H1 (cell line): ENCODE measurements at regions not wholly inside any gene's neighbourhood (a gene's known extent, or its start where the extent isn't known, plus 50 kb on each side); places are given as distances from the start of the nearest gene placed in this dataset.

Experiments
- CTCF ChIA-PET: fragments of 300-600 bp; sonication (Branson Sonifier 250); formaldehyde crosslinking; loops from one replicate; lab custom pipeline; 2021; ENCODE audit not compliant: partially characterized antibody; lab: Charles Lee
- POLR2A ChIA-PET: fragments of 300-600 bp; sonication (Branson Sonifier 250); formaldehyde crosslinking; loops from one replicate; lab custom pipeline; 2021; ENCODE audit warnings: inconsistent platforms; ENCODE audit not compliant: partially characterized antibody; lab: Charles Lee
- DNase-seq, 2 experiments: peaks; one replicate each; pipeline versions ENCODE4 v3.0.0 to v3.0.0-alpha.2; 2010 to 2022; ENCODE audit warnings: low spot score in 2 of 2, low read depth in 1 of 2, mixed read lengths in 1 of 2
- FAIRE-seq: peaks from 2 replicates; lab custom pipeline; 2011; peaks lifted over from hg19 to GRCh38; lab: Jason Lieb, UNC
- H2AFZ ChIP-seq: 2 replicates; pipeline ENCODE4 v1.8.1; 2012; ENCODE audit warnings: low read length, inconsistent platforms
- H2AK5ac ChIP-seq: 2 replicates; pipeline ENCODE4 v1.6.1; 2013; ENCODE audit warnings: low read depth, low read length
- H2BK120ac ChIP-seq: replicated peaks from 2 replicates; pipeline ENCODE3; 2013; ENCODE audit warnings: low read depth, low read length, inconsistent platforms
- H2BK12ac ChIP-seq: 2 replicates; pipeline ENCODE4 v1.6.1; 2013; ENCODE audit warnings: low read depth, low read length
- H2BK15ac ChIP-seq: 2 replicates; pipeline ENCODE4 v1.6.1; 2013; ENCODE audit warnings: low read length
- H2BK20ac ChIP-seq: 2 replicates; pipeline ENCODE4 v1.6.1; 2013; ENCODE audit warnings: low read length
- H2BK5ac ChIP-seq: 2 replicates; pipeline ENCODE4 v1.6.1; 2013; ENCODE audit warnings: low read depth, low read length
- H3K14ac ChIP-seq: 2 replicates; pipeline ENCODE4 v1.6.1; 2013; ENCODE audit warnings: inconsistent platforms; ENCODE audit not compliant: insufficient read length
- H3K18ac ChIP-seq: 2 replicates; pipeline ENCODE4 v1.6.1; 2013; ENCODE audit warnings: low read length; ENCODE audit errors: extremely low read depth
- H3K23ac ChIP-seq: 2 replicates; pipeline ENCODE4 v1.6.1; 2013; ENCODE audit warnings: inconsistent platforms; ENCODE audit not compliant: insufficient read length
- H3K23me2 ChIP-seq: 2 replicates; pipeline ENCODE4 v1.6.1; 2013; ENCODE audit warnings: low read depth, low read length
- H3K27ac ChIP-seq: 2 replicates; pipeline ENCODE4 v1.6.1; 2011; ENCODE audit warnings: low read depth, low read length, inconsistent platforms
- H3K27me3 ChIP-seq, 4 experiments: replicated peaks in 1 of 4; 1 replicate in 1 of 4; 2 replicates in 3 of 4; pipeline versions ENCODE4 v1.6.1 to v1.8.1; 2011 to 2013; ENCODE audit warnings: low read length in 3 of 4, mild to moderate bottlenecking in 3 of 4, inconsistent platforms in 2 of 4, mixed read lengths in 2 of 4, moderate library complexity in 1 of 4; ENCODE audit not compliant: control insufficient read depth in 3 of 4, insufficient read depth in 3 of 4; ENCODE audit errors: extremely low read depth in 1 of 4
- H3K36me3 ChIP-seq, 4 experiments: 2 replicates each; pipeline versions ENCODE4 v1.6.1 to v1.8.1; 2011 to 2013; ENCODE audit warnings: mild to moderate bottlenecking in 4 of 4, low read length in 3 of 4, moderate library complexity in 2 of 4, control low read depth in 1 of 4, inconsistent platforms in 1 of 4; ENCODE audit not compliant: insufficient read depth in 4 of 4, control insufficient read depth in 2 of 4
- H3K4ac ChIP-seq: replicated peaks from 2 replicates; pipeline ENCODE3; 2013; ENCODE audit warnings: low read length, low read depth, mixed read lengths, inconsistent platforms; ENCODE audit not compliant: insufficient read length
- H3K4me1 ChIP-seq, 4 experiments: replicated peaks in 1 of 4; 1 replicate in 1 of 4; 2 replicates in 3 of 4; pipeline versions ENCODE4 v1.6.1 to v1.8.1; 2011 to 2013; ENCODE audit warnings: low read length in 3 of 4, inconsistent platforms in 2 of 4, mixed read lengths in 1 of 4; ENCODE audit not compliant: insufficient read depth in 4 of 4, control insufficient read depth in 3 of 4
- H3K4me2 ChIP-seq, 2 experiments: 2 replicates each; pipeline versions ENCODE4 v1.6.1 to v1.8.1; 2011 to 2013; ENCODE audit warnings: low read depth in 2 of 2, low read length in 2 of 2, control low read depth in 1 of 2, inconsistent platforms in 1 of 2, mild to moderate bottlenecking in 1 of 2; ENCODE audit not compliant: insufficient read depth in 1 of 2
- H3K4me3 ChIP-seq, 4 experiments: fragments of 200-600, 300-600 bp in 1 of 4; sonication (generic), shearing (Covaris generic), sonication (Bioruptor Twin) in 1 of 4; 2 replicates each; pipeline versions ENCODE4 v1.5.1 to v1.8.1; 2011 to 2016; ENCODE audit warnings: low read length in 4 of 4, low read depth in 3 of 4, control low read depth in 2 of 4, inconsistent platforms in 2 of 4, mild to moderate bottlenecking in 2 of 4, mixed read lengths in 1 of 4, moderate library complexity in 1 of 4; ENCODE audit not compliant: insufficient read depth in 2 of 4; ENCODE audit errors: extremely low read depth in 1 of 4
- H3K56ac ChIP-seq: replicated peaks from 2 replicates; pipeline ENCODE3; 2013; ENCODE audit warnings: low read depth, mild to moderate bottlenecking, mixed read lengths, low read length, inconsistent platforms; ENCODE audit not compliant: insufficient read length
- H3K79me1 ChIP-seq: 2 replicates; pipeline ENCODE4 v1.6.1; 2013; ENCODE audit warnings: low read depth, low read length, control low read depth
- H3K79me2 ChIP-seq, 2 experiments: 2 replicates each; pipeline versions ENCODE4 v1.6.1 to v1.8.1; 2012 to 2013; ENCODE audit warnings: low read length in 2 of 2, mild to moderate bottlenecking in 2 of 2, inconsistent platforms in 1 of 2; ENCODE audit not compliant: insufficient read depth in 2 of 2, control insufficient read depth in 1 of 2
- H3K9ac ChIP-seq, 4 experiments: replicated peaks in 1 of 4; 1 replicate in 1 of 4; 2 replicates in 3 of 4; pipeline versions ENCODE4 v1.6.1 to v1.8.1; 2011 to 2013; ENCODE audit warnings: low read depth in 3 of 4, low read length in 3 of 4, control low read depth in 2 of 4, mild to moderate bottlenecking in 2 of 4, moderate library complexity in 2 of 4, inconsistent platforms in 1 of 4; ENCODE audit errors: extremely low read depth in 1 of 4
- H3K9me3 ChIP-seq, 2 experiments: 2 replicates each; pipeline versions ENCODE4 v1.6.1 to v1.8.1; 2012 to 2013; ENCODE audit warnings: mild to moderate bottlenecking in 2 of 2, moderate library complexity in 2 of 2, control low read depth in 1 of 2, inconsistent platforms in 1 of 2, low read depth in 1 of 2, low read length in 1 of 2, mixed read lengths in 1 of 2; ENCODE audit not compliant: insufficient read depth in 2 of 2
- H4K20me1 ChIP-seq, 2 experiments: replicated peaks in 1 of 2; 2 replicates each; pipeline versions ENCODE3 to v1.8.1; 2011 to 2013; ENCODE audit warnings: inconsistent platforms in 2 of 2, low read length in 2 of 2, mild to moderate bottlenecking in 1 of 2; ENCODE audit not compliant: insufficient read depth in 2 of 2, control insufficient read depth in 1 of 2
- H4K5ac ChIP-seq: 2 replicates; pipeline ENCODE4 v1.6.1; 2013; ENCODE audit warnings: low read length, low read depth, mixed read lengths, inconsistent platforms; ENCODE audit not compliant: insufficient read length
- H4K8ac ChIP-seq: 2 replicates; pipeline ENCODE4 v1.8.0; 2013; ENCODE audit warnings: mild to moderate bottlenecking, moderate library complexity, low read length, inconsistent platforms; ENCODE audit not compliant: insufficient read depth; ENCODE audit errors: extremely low read depth
- H4K91ac ChIP-seq: replicated peaks from 2 replicates; pipeline ENCODE3; 2013; ENCODE audit warnings: low read length, mixed read lengths, inconsistent platforms; ENCODE audit not compliant: insufficient read length
- ATF2 ChIP-seq: IDR thresholded peaks from 2 replicates; pipeline ENCODE4 v1.6.1; 2012; ENCODE audit warnings: low read length, inconsistent platforms
- CHD1 ChIP-seq: IDR thresholded peaks from 2 replicates; pipeline ENCODE4 v1.6.1; 2012; ENCODE audit warnings: low read depth, low read length, improper control_type of control experiment
- CTBP2 ChIP-seq: IDR thresholded peaks from 2 replicates; pipeline ENCODE4 v1.7.0; 2011; ENCODE audit warnings: borderline replicate concordance, mild to moderate bottlenecking, moderate library complexity, mixed read lengths, low read length; ENCODE audit not compliant: insufficient read depth, insufficient read length
- E2F6 ChIP-seq: IDR thresholded peaks from 2 replicates; pipeline ENCODE4 v1.6.1; 2012; ENCODE audit warnings: inconsistent platforms
- EZH2 ChIP-seq: fragments of 200-600 bp; sonication (generic); IDR thresholded peaks from 2 replicates; pipeline ENCODE4 v1.7.1; 2012; ENCODE audit warnings: low read depth, mild to moderate bottlenecking, moderate library complexity, low read length, inconsistent platforms; ENCODE audit not compliant: severe bottlenecking
- JUND ChIP-seq: IDR thresholded peaks from 2 replicates; pipeline ENCODE4 v1.6.1; 2011; ENCODE audit warnings: mild to moderate bottlenecking, improper control_type of control experiment, low read length
- KDM5A ChIP-seq: fragments of 200-600 bp; IDR thresholded peaks from 2 replicates; pipeline ENCODE4 v1.7.1; 2012; ENCODE audit warnings: mild to moderate bottlenecking, low read length, inconsistent platforms, mixed read lengths
- POLR2A ChIP-seq, 2 experiments: IDR thresholded peaks; 1 replicate in 1 of 2; 2 replicates in 1 of 2; pipeline ENCODE4 v1.6.1; 2011; ENCODE audit warnings: low read depth in 2 of 2, low read length in 2 of 2, mild to moderate bottlenecking in 2 of 2; ENCODE audit errors: control extremely low read depth in 1 of 2
- POLR2AphosphoS5 ChIP-seq: IDR thresholded peaks from 2 replicates; pipeline ENCODE4 v1.6.1; 2011; ENCODE audit warnings: low read depth, low read length
- RBBP5 ChIP-seq: IDR thresholded peaks from 2 replicates; pipeline ENCODE4 v1.7.1; 2012; ENCODE audit warnings: low read depth, mild to moderate bottlenecking, inconsistent platforms, low read length, moderate library complexity, borderline replicate concordance
- SIX5 ChIP-seq: IDR thresholded peaks from 2 replicates; pipeline ENCODE4 v1.6.1; 2011; ENCODE audit warnings: mild to moderate bottlenecking, low read depth, low read length
- TAF7 ChIP-seq: optimal IDR thresholded peaks from 2 replicates; pipeline ENCODE3; 2011; ENCODE audit warnings: low read depth, mild to moderate bottlenecking, inconsistent platforms, low read length, moderate library complexity, borderline replicate concordance
- YY1 ChIP-seq: IDR thresholded peaks from 2 replicates; pipeline ENCODE4 v1.6.1; 2011; ENCODE audit warnings: low read depth, mild to moderate bottlenecking, low read length
- WGBS, 2 experiments: shearing (Covaris generic) in 1 of 2; methylation state at CpG; one replicate each; pipeline versions ENCODE4 v1.1.6 to v1.1.7; 2013 to 2015; ENCODE audit warnings: low lambda C conversion rate in 2 of 2, mixed read lengths in 2 of 2, inconsistent platforms in 1 of 2, low coverage in 1 of 2, missing lambda C conversion rate in 1 of 2; ENCODE audit not compliant: insufficient replicate concordance in 2 of 2, insufficient coverage in 1 of 2, insufficient read length in 1 of 2; ENCODE audit errors: extremely low coverage in 1 of 2, missing lambda C conversion rate in 1 of 2; 5-methylcytosine and 5-hydroxymethylcytosine counted together

GRCh38 chr2:126781206-126781605, 117.5 kb upstream of the TEX51 start:
- Histone ChIP-seq H2AFZ (no peak overlapping the region), H3K4me1 (peaks cover 0 to 4% (median 1%) of the 10 kb centered on the region in 4 experiments; a peak in 3 of 7 replicates), H4K8ac (peak overlapping the region; percentile 35; the same call in 1 of the 2 replicates), H3K27me3 (0 out of 7 replicates have a peak, but pooled peaks cover 0 to under 1% (median 0%) of the 10 kb centered on the region in 4 experiments), H3K56ac (no peak overlapping the region), H3K14ac (no peak overlapping the region), H4K20me1 (no peaks in the 10 kb centered on the region), H4K5ac (no peak overlapping the region), H3K4me3 (no peak overlapping the region), H3K9me3 (no peaks in the 10 kb centered on the region), H2BK5ac (no peak overlapping the region), H3K79me1 (no peaks in the 10 kb centered on the region), H2BK15ac (no peak overlapping the region), H2BK120ac (no peak overlapping the region), H2BK12ac (no peak overlapping the region), H2BK20ac (no peak overlapping the region), H2AK5ac (no peak overlapping the region), H3K79me2 (no peaks in the 10 kb centered on the region), H3K4ac (no peak overlapping the region), H3K9ac (no peak overlapping the region), H3K18ac (no peak overlapping the region), H3K36me3 (no peaks in the 10 kb centered on the region), H3K27ac (no peak overlapping the region), H3K4me2 (no peak overlapping the region), H4K91ac (no peak overlapping the region), H3K23me2 (peaks cover 9% of the 10 kb centered on the region; the same call in 1 of the 2 replicates), H3K23ac (no peak overlapping the region)
- CTCF ChIA-PET: interaction anchor here (1.6 kb wide), 1 partner anchor 253 kb away, joined by 7 read pairs; no protein-coding TSS in a partner anchor
- FAIRE-seq (no peak), DNase-seq (no peak)
- WGBS, 2 experiments: 66% methylated on average over 6 of the region's 8 CpGs; no CpG with 5 or more reads in 1 of the 2 experiments
- POLR2A ChIA-PET: no interaction called here
- TF ChIP-seq E2F6 (no peak), TAF7 (no peak), RBBP5 (no peak), YY1 (no peak), CHD1 (no peak), CTBP2 (no peak), POLR2A (IDR thresholded peaks at IDR 0.05; ENCODE audit: control extremely low read depth in 1 of 2, low read depth in 2 of 2, low read length in 2 of 2) (no peak), EZH2 (no peak), POLR2AphosphoS5 (no peak), SIX5 (no peak), KDM5A (no peak), ATF2 (no peak), JUND (no peak)
